Hematopoietic multipotent progenitor cell treated with erythropoietin and hydrocortisone succinate and interleukin-3 and kit ligand, for 8 days (in vitro differentiated cells): ENCODE measurements at regions not wholly inside any gene's neighbourhood (a gene's known extent, or its start where the extent isn't known, plus 50 kb on each side); places are given as distances from the start of the nearest gene placed in this dataset.

Source experiments
- DNase-seq: peaks from one replicate; pipeline ENCODE4 v3.0.0-alpha.2; 2015

DNA sequence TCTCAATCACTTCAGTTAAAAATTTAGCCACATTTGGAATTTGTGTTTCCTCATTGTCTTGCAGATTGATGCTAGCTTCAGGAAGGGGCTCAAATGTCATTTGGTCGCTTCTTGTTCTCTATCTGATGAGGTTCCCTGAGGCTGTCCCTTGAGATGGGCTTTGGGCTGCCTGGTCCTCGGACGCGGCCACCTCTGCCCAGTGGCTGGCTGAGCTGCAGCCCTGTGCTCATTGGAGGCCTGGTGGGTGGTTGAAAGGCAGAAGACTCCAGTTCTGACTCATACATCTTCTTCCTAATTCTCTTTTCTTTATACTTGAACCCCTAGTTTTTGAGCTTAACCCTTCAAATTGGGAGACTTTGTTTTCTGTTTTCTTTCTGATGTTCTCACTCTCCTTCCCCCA lies 78.8 kb upstream of the NTRK2 start:
- DNase-seq = no peak

DNA sequence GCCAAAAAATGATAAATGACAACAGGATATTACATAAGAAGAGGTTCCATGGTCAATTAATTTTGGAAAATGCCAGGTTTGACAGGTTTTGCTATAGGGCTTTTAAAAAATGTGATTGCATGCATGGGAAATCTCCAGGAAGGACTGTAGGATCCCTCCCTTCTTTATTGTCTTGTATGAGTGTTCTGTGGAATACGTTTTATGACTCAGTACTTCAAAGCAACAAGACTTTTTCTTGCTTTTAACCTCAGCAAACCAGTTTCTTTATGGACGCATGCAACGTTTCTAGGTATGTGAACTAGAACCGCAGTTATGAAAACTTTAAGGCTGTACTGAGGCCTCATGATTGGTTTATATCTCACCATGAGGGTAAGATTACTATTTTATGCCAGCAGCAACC lies 76.6 kb upstream of the NTRK2 start:
- no peak for DNase-seq

DNA sequence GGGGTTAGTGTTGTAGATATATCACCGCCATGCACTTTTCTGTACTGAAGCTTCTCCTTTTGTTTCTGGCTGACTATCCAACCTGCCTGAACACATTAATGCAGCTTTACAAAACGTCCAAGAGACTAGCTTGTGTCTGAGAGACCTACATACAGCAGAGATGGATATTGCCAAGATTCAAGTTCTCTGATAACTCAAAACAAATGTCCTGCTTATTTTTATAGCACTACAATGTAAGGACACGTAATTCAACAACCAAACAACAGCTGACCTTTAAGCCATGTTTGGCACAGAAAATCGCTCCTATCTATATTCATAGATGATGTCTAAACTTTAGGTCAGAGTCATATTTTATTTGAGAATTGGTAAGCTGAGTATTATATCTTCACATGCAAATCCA lies 76.2 kb upstream of the NTRK2 start:
- no peak for DNase-seq

DNA sequence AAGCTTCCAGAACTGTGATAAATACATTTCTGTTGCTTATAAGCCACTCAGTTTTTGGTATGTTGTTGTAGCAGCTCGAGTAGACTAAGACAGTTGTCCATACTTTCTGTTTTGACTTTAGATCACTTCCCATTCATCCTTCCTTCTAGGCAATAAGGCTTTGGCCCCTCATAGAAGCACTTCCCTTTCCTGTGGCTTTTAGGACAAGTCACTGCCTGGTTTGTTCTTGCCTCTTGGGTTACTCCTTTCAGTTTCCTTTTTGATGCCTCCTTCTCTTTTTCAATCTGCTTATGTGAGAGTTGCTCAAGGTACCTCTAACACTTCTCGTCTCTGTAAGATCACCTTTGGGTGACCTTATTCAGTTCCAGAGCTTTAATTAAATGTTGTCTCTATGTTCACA lies 72.4 kb upstream of the NTRK2 start:
- DNase-seq = no peak

DNA sequence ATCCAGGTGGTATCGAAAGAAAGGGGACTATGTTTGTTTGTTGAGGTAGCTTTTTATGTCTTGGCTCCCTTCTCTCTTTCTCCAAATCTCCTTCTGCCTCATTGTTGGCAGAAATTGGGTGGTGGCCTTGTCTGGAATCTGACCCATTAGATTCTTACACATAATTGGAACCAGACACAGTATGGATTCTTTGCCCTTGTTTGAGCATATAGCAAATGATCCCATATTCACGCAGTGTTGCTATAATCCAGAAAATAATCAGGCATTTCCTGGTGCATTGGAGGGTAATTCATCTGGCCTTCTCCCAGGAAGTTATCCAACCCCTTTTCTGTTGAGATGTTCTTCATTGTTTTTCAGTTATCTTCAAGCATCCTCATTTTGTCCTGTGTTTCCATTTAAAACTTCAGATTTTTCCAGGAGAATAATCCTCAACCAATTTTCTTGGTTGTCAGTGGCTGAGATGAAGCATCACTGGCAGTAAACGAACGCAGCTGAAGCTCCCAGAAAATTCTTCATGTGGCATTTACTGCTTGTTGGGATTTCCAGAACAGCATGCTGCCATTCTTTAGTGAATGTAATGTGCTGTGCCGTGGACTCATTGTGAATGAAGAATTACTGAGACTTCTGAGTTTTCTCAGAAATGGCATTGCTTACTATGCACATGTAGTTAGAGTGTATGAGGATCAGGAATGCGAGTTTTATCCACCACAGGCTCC lies 70.5 kb upstream of the NTRK2 start:
- DNase-seq = no peak

DNA sequence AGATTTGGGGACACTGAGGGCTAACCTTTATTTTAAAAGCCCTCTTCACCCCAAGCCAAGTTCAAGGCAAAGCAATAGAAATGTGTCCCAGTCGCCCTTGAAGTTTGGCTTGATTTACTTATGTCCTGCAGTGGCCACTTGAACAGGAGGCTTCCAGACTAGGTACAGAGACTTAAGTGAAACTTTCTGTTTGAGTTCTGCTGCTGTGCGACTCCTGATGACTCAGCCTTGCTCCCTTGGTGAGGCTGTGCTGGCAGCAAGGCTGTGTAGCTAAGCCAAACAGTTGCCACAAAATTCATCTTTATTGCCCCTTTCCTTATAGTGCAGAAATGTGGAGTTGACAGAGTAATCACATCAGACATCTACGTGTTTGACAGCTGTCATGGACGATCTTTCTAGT lies 68.8 kb upstream of the NTRK2 start:
- DNase-seq = no peak

DNA sequence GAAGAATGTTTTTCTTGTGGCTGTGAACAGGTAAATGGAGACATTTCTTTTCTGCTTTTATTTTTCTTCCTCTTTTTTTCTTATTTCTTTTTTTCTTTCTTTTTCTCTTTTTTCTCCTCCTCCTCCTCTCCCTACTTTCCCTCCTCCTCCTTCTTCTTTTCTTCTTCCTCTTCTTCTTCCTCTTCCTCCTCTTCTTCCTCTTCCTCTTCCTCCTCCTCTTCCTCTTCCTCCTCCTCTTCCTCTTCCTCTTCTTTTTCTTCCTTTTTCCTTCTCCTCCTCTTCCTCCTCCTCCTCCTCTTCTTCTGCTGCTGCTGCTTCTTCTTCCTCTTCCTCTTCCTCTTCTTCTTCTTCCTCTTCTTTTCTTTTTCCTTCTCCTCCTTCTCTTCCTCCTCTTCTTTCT lies 65.3 kb upstream of the NTRK2 start:
- no peak for DNase-seq

DNA sequence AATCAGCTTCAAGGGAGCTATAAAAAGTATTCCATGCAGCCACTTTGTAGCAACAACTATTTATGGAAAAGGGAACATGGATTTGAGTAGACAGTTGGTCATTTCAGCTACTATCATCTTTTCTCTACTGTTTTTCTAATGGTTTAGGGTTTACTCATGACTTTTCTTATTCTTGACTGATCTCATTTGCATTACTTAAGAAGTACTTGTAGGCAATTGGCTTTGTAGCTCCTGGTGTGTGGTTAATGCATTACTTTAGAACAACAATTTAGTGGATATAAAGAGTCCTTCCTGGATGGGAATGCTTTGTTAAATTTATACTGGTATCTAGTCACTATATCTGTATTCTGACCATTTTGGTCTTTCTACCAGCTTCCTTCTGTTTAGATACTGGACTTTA lies 59.8 kb upstream of the NTRK2 start:
- no peak for DNase-seq

DNA sequence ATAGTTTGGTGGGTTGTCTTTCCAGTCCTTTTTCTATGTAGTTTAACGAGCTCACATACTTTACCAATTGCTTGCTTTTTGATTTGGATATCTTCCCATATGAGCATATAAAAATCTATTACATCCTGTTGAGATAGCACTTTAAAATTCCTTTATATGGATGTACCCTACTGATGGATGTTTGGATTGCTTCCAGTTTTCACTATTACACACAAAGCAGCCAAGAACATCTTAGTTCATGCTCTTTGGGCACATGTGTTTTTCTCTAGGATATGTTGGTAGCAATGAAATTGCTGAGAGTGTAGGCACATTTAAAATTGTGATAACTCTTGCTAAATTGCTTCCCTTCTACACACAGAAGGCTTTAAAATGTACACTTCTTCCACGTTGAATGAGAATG lies 56.1 kb upstream of the NTRK2 start:
- DNase-seq = no peak

DNA sequence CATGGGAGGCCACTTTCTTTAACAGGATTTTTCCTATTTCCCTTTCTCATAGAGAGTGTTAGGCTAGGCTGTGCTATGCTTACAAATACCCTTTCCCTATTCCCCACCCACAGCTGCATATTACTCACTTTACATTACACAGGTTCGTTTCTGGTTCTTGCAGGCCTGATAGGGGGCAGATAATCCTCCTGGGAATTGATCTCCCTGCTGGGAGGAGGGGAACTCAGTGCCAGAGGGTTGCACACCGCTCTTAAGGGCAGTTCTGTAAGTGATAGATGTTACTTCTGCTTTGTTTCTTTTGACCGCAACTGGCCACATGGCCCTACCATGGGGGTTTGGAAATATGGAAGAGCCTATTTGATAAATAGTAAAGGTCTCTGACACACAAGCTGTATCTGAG lies 54.0 kb upstream of the NTRK2 start:
- no peak for DNase-seq

DNA sequence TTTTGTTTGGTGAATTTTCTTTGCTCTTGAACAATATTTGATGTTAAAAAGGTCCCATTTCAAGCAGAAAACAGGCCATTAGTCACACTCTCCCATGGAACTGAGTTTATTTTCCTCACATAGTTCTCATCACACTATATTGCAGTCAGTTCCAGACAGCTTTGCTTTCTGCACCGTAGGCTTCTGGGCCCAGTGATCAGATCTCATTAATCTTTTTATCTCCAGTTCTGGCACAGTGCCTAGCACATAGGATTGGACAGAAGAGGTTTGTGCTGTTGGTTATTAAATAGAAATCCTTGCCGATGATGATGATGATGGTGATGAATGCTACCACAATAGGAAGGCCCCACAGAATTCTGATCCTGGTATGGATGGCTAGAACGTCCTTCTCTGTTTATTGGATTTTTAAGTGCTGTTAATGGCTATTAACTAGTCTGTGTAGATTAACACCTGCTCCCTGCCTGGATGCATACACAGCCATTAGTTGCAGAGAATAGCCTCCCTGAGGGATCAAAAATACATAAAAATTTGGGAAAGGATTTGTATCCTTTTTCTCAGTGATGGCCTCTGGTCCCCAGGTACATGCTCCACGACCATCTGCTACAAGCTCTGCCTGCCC lies 52.0 kb upstream of the NTRK2 start:
- no peak for DNase-seq
